ENCODE measurements at regions not wholly inside any gene's neighbourhood (a gene's known extent, or its start where the extent isn't known, plus 50 kb on each side); places are given as distances from the start of the nearest gene placed in this dataset.
A peak's percentile ranks its signal among the peaks of the same experiment; 100 is the strongest.

GRCh38 chr3:164408326-164408725, 670.0 kb downstream of the SI start:
- ATAC-seq (no peak), FAIRE-seq (peak; percentile 36), DNase-seq (ENCODE audit: low read depth in 1 of 2, low spot score in 1 of 2) (no peak)
- no peaks in the 10 kb centered on the region for H3K9me3 ChIP-seq
- no peaks in the 10 kb centered on the region for H3K4me1 ChIP-seq
- no peak overlapping the region for H3K4me2 ChIP-seq
- H3K27ac ChIP-seq = no peak overlapping the region
- ChIA-PET CTCF (no interaction called here), POLR2A (no interaction called here)
- 67% methylated on average over 1 of the region's 1 CpG for WGBS (ENCODE audit: missing lambda C conversion rate)
- H3K4me3 ChIP-seq = no peak overlapping the region
- TF ChIP-seq CHD4 (IDR thresholded peaks at IDR 0.05; ENCODE audit: borderline replicate concordance) = no peak
- TF ChIP-seq, protein P1, sequence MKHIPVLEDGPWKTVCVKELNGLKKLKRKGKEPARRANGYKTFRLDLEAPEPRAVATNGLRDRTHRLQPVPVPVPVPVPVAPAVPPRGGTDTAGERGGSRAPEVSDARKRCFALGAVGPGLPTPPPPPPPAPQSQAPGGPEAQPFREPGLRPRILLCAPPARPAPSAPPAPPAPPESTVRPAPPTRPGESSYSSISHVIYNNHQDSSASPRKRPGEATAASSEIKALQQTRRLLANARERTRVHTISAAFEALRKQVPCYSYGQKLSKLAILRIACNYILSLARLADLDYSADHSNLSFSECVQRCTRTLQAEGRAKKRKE (CRISPR knock-in tag; IDR thresholded peaks at IDR 0.05; ENCODE audit: low read depth) = no peak
- no peak for TF ChIP-seq ESRRA (IDR thresholded peaks at IDR 0.05; ENCODE audit: borderline replicate concordance, low read length)
- no peak for TF ChIP-seq CBX2 (IDR thresholded peaks at IDR 0.05; ENCODE audit: borderline replicate concordance, low read depth)
- no peak for TF ChIP-seq ZNF302 (CRISPR knock-in tag; IDR thresholded peaks at IDR 0.05)
- TF ChIP-seq GATA3 (IDR thresholded peaks at IDR 0.05; ENCODE audit: borderline replicate concordance) = no peak
- no peak for TF ChIP-seq FOSL2 (IDR thresholded peaks at IDR 0.05)
- TF ChIP-seq FOSL2 (CRISPR knock-in tag; IDR thresholded peaks at IDR 0.05) = no peak
- TF ChIP-seq EHF (CRISPR knock-in tag; IDR thresholded peaks at IDR 0.05) = no peak
- no peak for TF ChIP-seq RCOR1 (IDR thresholded peaks at IDR 0.05; ENCODE audit: low read depth, low read length)
- no peak for TF ChIP-seq EHMT2 (IDR thresholded peaks at IDR 0.05; ENCODE audit: low read depth)
- no peak for TF ChIP-seq SMC3 (IDR thresholded peaks at IDR 0.05)
- TF ChIP-seq CBX8 (IDR thresholded peaks at IDR 0.05) = no peak
- no peak for TF ChIP-seq CEBPB (IDR thresholded peaks at IDR 0.05)
- TF ChIP-seq MAZ (IDR thresholded peaks at IDR 0.05; ENCODE audit: borderline replicate concordance, low read depth, low read length) = no peak
- TF ChIP-seq RFX5 (IDR thresholded peaks at IDR 0.05) = no peak
- no peak for TF ChIP-seq NPAS2 (CRISPR knock-in tag; IDR thresholded peaks at IDR 0.05; ENCODE audit: borderline replicate concordance)
- TF ChIP-seq MAX (IDR thresholded peaks at IDR 0.05) = no peak
- TF ChIP-seq KDM5A (IDR thresholded peaks at IDR 0.05) = no peak

- Histone ChIP-seq H3K4me2 (no peak overlapping the region), H3K4me3 (no peak overlapping the region), H3K27ac (no peak overlapping the region), H3K9me3 (no peaks in the 10 kb centered on the region), H3K4me1 (no peaks in the 10 kb centered on the region)
- ATAC-seq (no peak), DNase-seq (ENCODE audit: low read depth in 1 of 2, low spot score in 1 of 2) (no peak), FAIRE-seq (no peak)
- CTCF ChIA-PET = interaction anchor here (0.8 to 1.4 kb wide), 2 partner anchors 74 to 143 kb away, joined by 3 read pairs; no protein-coding TSS in a partner anchor
- TF ChIP-seq SREBF2 (IDR thresholded peaks at IDR 0.05) (no peak), ZC3H11A (IDR thresholded peaks at IDR 0.05) (no peak), CBX8 (IDR thresholded peaks at IDR 0.05) (no peak), HOXB5 (CRISPR knock-in tag; IDR thresholded peaks at IDR 0.05) (no peak), ZSCAN20 (CRISPR knock-in tag; IDR thresholded peaks at IDR 0.05) (no peak), JUN (IDR thresholded peaks at IDR 0.05) (no peak), POLR2A (IDR thresholded peaks at IDR 0.05; ENCODE audit: low read length) (no peak), HDAC2 (IDR thresholded peaks at IDR 0.05) (no peak)
- TF ChIP-seq, protein P2, sequence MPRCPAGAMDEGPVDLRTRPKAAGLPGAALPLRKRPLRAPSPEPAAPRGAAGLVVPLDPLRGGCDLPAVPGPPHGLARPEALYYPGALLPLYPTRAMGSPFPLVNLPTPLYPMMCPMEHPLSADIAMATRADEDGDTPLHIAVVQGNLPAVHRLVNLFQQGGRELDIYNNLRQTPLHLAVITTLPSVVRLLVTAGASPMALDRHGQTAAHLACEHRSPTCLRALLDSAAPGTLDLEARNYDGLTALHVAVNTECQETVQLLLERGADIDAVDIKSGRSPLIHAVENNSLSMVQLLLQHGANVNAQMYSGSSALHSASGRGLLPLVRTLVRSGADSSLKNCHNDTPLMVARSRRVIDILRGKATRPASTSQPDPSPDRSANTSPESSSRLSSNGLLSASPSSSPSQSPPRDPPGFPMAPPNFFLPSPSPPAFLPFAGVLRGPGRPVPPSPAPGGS (IDR thresholded peaks at IDR 0.05) = no peak
- POLR2A ChIA-PET = no interaction called here
- 6% methylated on average over 3 of the region's 3 CpGs for WGBS (ENCODE audit: missing lambda C conversion rate)
Measured at GRCh38 chr3:164407111-164407510, 671.2 kb downstream of the SI start.

DNA sequence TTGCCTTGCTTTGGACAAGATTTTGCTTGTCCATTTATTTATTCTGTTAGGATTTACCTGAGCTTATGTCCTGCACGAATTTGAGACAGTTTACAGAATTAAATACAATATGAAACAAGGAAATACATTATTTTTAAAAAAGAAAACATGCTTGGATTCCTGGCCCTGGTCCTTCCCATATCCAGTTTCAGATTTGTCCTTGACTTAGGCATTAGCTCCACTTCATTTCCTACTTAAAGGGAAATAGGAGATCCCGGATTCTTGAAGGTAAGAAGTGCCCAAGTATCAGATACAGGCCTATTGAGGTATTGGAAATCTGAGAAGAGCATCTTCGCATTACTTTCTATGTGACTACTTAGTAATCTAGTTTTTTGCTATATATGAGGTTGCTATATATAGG, 672.0 kb downstream of the SI start:
- no peak for TF ChIP-seq ZNF302 (CRISPR knock-in tag; IDR thresholded peaks at IDR 0.05)
- TF ChIP-seq FOSL2 (IDR thresholded peaks at IDR 0.05) = no peak
- TF ChIP-seq FOSL2 (CRISPR knock-in tag; IDR thresholded peaks at IDR 0.05) = no peak
- no peak for TF ChIP-seq BHLHE40 (IDR thresholded peaks at IDR 0.05; ENCODE audit: low read depth, low read length)
- no peak for TF ChIP-seq CEBPB (IDR thresholded peaks at IDR 0.05)
- TF ChIP-seq SREBF2 (IDR thresholded peaks at IDR 0.05) = no peak
- no peak for TF ChIP-seq ZFP36 (IDR thresholded peaks at IDR 0.05; ENCODE audit: borderline replicate concordance, partially characterized antibody)
- TF ChIP-seq RNF2 (IDR thresholded peaks at IDR 0.05; ENCODE audit: borderline replicate concordance, low read depth) = no peak
- TF ChIP-seq, protein P3, sequence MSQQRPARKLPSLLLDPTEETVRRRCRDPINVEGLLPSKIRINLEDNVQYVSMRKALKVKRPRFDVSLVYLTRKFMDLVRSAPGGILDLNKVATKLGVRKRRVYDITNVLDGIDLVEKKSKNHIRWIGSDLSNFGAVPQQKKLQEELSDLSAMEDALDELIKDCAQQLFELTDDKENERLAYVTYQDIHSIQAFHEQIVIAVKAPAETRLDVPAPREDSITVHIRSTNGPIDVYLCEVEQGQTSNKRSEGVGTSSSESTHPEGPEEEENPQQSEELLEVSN (IDR thresholded peaks at IDR 0.05; ENCODE audit: borderline replicate concordance, low read depth) = no peak
- no peak for TF ChIP-seq MAFK (IDR thresholded peaks at IDR 0.05; ENCODE audit: partially characterized antibody)
- TF ChIP-seq KDM5A (IDR thresholded peaks at IDR 0.05) = no peak
- TF ChIP-seq CHD2 (IDR thresholded peaks at IDR 0.05; ENCODE audit: low read length, partially characterized antibody) = no peak
- TF ChIP-seq CBX8 (IDR thresholded peaks at IDR 0.05) = no peak
- TF ChIP-seq KDM1A (IDR thresholded peaks at IDR 0.05; ENCODE audit: low read depth) = no peak
- POLR2A ChIA-PET = no interaction called here
- 35% methylated on average over 3 of the region's 3 CpGs for WGBS (ENCODE audit: missing lambda C conversion rate)
- CTCF ChIA-PET = interaction anchor here (1.4 kb wide), 1 partner anchor 144 kb away, joined by 3 read pairs; no protein-coding TSS in a partner anchor
- Histone ChIP-seq H3K9me3 (no peaks in the 10 kb centered on the region), H3K4me1 (no peaks in the 10 kb centered on the region), H3K27ac (no peak overlapping the region), H3K4me2 (no peak overlapping the region), H3K4me3 (no peak overlapping the region)
- DNase-seq (ENCODE audit: low read depth in 1 of 2, low spot score in 1 of 2) = no peak
- no peak for FAIRE-seq
- ATAC-seq = no peak

Measured in A549 (cell line).